ENCODE measurements at regions not wholly inside any gene's neighbourhood (a gene's known extent, or its start where the extent isn't known, plus 50 kb on each side); places are given as distances from the start of the nearest gene placed in this dataset.

- Histone ChIP-seq H3K4me3 (ENCODE audit: low read depth in 1 of 2, low read length in 2 of 2) (no peak overlapping the region), H3K9me3 (ENCODE audit: low read length) (no peaks in the 10 kb centered on the region), H3K9ac (ENCODE audit: low read length) (no peak overlapping the region), H3K36me3 (ENCODE audit: insufficient read depth, low read length) (no peaks in the 10 kb centered on the region), H3K27me3 (ENCODE audit: control insufficient read depth in 1 of 2, insufficient read depth in 2 of 2, low read length in 2 of 2) (no peaks in the 10 kb centered on the region), H3K4me1 (ENCODE audit: insufficient read depth, low read length) (no peaks in the 10 kb centered on the region), H3K27ac (ENCODE audit: low read depth, low read length) (no peak overlapping the region)
Measured at GRCh38 chr1:112770724-112771123, 55.6 kb upstream of the PPM1J start.

- Histone ChIP-seq H3K9me3 (ENCODE audit: low read length) (no peaks in the 10 kb centered on the region), H3K9ac (ENCODE audit: low read length) (no peak overlapping the region), H3K27ac (ENCODE audit: low read depth, low read length) (no peak overlapping the region), H3K4me1 (ENCODE audit: insufficient read depth, low read length) (no peaks in the 10 kb centered on the region), H3K27me3 (ENCODE audit: control insufficient read depth in 1 of 2, insufficient read depth in 2 of 2, low read length in 2 of 2) (no peaks in the 10 kb centered on the region), H3K36me3 (ENCODE audit: insufficient read depth, low read length) (no peaks in the 10 kb centered on the region), H3K4me3 (ENCODE audit: low read depth in 1 of 2, low read length in 2 of 2) (no peak overlapping the region)
Measured at GRCh38 chr1:112769611-112770010, 54.5 kb upstream of the PPM1J start.

- no peaks in the 10 kb centered on the region for H3K4me1 ChIP-seq (ENCODE audit: insufficient read depth, low read length)
- H3K4me3 ChIP-seq (ENCODE audit: low read depth in 1 of 2, low read length in 2 of 2) = no peak overlapping the region
- no peaks in the 10 kb centered on the region for H3K36me3 ChIP-seq (ENCODE audit: insufficient read depth, low read length)
- no peaks in the 10 kb centered on the region for H3K9me3 ChIP-seq (ENCODE audit: low read length)
- H3K9ac ChIP-seq (ENCODE audit: low read length) = no peak overlapping the region
- H3K27ac ChIP-seq (ENCODE audit: low read depth, low read length) = no peak overlapping the region
- no peaks in the 10 kb centered on the region for H3K27me3 ChIP-seq (ENCODE audit: control insufficient read depth in 1 of 2, insufficient read depth in 2 of 2, low read length in 2 of 2)
Measured at GRCh38 chr1:112767646-112768045, 52.5 kb upstream of the PPM1J start.

All from muscle layer of colon (tissue), 2 donors.